HG02840 (cell line): ENCODE measurements at regions not wholly inside any gene's neighbourhood (a gene's known extent, or its start where the extent isn't known, plus 50 kb on each side); places are given as distances from the start of the nearest gene placed in this dataset.

Source experiments
- ATAC-seq: cut with Tn5 transposase; IDR thresholded peaks from one replicate; pipeline ENCODE4 v1.9.1; 2021; ENCODE audit warnings: mild to moderate bottlenecking, moderate library complexity, moderate number of reproducible peaks; ENCODE audit not compliant: unreplicated experiment, low FRiP score

DNA sequence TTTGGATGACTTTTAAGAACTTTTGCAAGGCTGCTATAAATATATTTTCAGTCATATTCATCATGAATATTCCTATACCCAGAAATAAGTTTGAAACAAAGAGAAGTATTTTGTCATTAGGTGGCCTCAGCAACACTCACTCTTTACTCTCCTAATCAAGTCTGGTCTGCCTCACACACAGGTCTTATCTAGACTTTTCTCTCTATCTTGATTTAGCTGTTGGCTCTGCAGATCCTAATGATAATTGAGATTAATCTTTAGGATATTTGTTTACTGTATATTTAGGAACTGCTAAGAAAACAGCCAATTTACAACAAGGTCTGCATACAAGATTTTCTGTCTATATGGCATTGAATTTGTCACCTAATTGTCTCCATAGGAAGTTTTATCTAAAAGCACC is 297.6 kb downstream of the PTEN start:
- no peak for ATAC-seq

DNA sequence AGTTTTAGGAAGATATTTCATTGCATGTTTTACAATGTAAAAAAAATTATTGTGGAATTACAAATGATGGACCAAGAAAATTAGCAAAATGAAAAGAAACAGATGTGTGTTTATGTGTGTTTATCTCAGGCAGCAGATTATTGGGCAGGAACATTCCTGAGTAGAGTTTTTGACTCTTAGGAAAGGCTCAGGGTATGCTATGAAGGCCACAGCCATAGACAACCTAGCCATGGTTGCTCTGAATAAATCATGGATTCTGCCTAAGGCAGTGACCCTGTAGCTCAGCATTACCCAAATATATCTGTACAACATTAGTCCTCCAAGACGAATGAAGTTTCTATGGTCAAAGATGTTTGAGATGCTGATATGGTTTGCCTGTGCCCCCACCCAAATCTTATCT is 298.3 kb downstream of the PTEN start:
- no peak for ATAC-seq

DNA sequence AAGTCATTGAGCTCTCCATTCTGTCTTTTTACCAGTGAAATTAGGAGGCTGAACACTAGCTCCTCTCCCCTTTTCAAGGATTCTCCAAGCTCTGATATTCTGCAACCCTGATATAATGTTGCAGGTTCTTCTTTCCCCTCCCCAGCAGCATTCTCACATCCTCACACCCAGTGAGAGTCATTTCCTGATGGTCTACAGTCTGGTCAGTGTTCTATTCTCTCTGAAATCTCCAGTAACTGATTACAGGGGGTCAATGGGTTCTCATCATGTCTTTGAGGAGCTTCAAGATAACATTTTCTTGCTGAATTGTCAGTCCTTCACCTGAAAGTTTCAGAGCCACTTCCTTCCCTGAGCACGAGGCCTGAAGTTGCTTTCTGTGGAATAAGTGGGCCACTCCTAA is 299.4 kb downstream of the PTEN start:
- ATAC-seq = no peak

DNA sequence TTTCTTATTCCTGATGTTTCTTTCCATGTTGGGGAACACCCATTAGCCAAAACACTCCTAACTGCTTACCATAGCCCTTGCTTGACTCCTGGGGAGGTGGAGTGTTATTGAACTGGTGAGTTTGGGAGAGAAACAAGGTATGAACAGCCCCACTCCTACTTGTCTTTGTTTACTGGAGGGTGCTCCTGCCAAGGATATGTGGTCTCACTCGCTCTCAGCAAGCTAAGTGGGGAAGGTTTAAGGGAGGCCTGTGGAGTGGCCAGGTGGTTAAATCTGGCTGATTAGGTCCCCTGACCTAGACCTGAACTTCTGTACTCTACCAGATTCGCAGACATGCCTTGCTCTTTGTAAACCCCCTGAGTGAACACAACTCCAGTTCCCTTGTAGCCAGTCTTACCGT is 300.1 kb downstream of the PTEN start:
- no peak for ATAC-seq

DNA sequence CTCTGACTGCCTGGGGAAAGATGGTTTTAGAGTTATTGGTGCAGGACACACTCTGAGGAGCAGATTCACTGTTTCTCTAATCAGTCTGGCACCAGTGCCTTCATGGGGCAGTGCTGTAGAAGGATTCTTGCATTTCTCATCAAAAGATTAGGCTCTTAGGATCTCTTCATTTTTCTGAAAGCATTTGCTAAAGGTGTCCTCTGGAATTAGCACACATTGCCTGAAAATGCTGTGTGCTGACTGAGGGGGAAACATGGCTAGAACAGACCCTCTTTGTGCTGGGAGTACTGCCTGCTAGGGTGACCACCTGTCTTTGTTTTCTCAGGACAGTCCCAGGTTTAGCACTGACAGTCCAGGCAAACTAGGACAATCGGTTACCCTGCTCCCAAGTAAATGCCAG is 301.0 kb downstream of the PTEN start:
- no peak for ATAC-seq

DNA sequence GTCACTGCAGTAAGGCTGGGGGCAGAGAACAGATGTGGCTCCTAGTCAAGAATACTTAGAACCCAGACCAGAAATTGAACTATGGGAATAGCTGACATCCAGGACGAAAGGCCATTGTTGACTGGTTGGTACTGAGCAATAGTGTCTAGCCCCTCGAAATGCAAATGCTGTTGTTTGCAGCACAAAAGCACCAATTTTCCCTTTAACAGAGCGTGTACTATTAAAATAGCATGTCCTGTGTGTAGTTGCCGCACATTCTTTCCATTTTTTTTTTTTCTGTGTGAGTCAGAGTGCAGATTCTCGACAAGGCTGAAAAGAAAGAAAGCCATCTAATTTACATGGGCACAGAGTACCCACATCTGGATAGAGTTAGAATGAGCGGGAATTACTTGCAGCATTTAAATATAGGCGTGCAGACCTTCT is 302.4 kb downstream of the PTEN start:
- no peak for ATAC-seq

DNA sequence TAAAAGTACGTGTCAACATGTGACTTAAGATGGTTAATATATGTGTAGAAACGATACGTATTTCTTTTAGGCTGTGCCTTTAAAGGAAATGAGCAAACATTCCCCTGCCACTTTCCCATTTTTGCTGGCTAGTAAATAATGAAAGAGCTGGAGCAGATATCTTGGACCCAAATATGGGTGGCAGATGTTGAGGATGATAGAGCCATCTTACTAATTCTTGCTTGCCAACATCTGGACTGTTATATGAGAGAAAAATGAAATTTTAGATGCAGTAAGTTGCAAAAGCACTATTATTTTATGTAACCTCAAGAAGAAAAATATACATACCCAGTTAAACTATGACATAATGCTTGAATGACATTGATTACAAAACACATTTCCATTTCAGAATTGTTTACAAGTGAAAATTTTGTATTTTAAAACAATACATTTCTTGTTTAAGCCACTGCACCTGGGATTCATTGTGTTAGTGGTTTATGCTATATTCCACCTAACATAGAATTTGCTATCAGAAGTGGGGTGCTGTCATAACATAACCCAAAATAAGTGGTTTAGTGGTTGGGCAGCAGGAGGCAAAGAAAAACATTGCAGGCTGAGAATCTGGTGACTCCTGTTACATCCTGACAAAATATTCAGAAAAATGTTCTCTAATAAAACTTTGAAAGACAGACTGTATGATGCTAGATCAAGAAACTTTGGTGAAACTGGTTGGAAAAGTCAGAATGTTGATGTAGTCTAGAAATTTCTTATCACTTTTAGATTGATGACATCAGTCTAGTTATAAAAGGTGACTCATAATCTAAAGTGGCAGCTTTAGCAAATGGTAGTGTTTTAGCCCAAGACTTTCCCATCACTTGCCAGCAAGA is 305.0 kb downstream of the PTEN start:
- ATAC-seq = no peak

DNA sequence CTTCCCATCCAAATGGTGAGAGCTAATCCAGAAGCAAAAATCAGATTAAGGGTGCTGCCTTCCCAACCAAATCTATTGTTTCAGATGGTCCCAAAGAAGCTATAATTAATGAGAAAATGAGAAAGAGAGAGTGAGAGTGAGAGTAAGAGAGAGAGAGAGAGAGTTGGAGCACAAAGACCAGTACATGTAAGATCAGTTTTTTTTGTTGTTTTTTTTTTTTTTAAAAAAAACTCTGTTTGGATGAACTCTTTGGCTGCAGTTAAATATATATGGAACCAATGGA is 305.6 kb downstream of the PTEN start:
- no peak for ATAC-seq

DNA sequence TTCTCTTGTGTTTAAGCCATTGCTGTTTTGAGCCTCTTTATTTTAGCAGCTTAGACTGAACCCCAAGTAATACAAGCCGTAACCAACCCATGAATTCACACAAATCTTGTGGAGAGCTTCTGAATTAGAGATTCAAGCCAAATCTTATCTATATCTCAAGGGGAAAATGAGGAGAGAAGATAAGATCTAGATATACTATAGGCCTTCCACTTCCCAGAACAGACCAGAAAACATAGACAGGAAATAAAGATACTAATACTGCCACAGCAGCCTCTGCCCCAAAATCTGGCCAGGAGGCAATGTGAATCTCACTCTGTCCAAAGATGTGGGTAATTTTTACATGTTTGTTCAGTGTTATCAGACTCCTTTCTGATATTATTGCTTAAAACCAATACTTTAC is 307.2 kb downstream of the PTEN start:
- ATAC-seq = no peak

DNA sequence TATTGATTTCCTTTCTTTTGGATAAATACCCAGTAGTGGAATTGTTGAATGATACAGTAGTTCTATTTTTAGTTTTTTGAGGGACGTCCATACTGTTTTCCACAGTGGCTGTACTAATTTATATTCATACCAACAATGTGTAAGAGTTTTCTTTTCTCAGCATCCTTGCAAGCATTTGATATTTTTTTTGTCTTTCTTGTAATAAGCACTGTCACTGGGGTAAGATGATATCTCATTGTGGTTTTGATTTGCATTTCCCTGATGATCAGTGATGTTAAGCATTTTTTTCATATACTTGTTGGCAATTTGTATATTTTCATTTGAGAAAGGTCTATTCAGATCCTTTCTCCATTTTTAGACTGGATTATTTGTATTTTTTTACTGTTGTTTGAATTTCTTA is 308.7 kb downstream of the PTEN start:
- ATAC-seq = no peak

DNA sequence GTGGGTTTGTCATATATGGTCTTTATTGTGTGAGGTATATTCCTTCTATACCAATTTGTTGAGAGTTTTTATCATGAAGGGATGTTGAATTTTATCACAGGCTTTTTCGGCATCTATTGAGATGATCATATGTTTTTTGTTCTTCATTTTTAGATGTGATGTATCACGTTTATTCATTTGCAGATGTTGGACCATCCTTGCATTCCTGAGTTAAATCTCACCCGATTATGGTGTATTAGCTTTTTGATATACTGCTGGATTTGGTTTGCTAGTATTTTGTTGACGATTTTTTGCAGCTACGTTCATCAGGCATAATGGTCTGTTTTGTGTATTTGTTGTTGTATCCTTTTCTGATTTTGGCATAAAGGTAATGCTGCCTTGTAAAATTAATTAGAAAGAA is 311.0 kb downstream of the PTEN start:
- ATAC-seq = no peak

DNA sequence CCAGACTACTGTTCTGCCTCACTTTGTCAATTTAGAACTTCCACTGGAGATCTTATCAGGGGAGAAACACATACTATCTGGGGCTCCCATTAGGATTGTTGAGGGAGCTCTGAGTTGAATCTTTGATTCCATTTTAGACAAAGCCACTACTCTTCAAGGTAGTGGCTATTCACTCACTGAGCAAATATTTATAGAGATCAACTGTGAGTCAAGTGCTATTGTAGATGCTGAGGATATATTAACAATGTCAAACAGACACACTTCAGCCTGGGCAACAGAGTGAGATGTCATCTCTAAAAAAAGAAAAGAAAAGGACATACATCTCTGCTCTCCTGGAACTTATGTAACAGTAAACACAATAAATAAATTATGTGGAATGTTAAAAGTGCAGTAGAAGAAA is 315.3 kb downstream of the PTEN start:
- no peak for ATAC-seq

DNA sequence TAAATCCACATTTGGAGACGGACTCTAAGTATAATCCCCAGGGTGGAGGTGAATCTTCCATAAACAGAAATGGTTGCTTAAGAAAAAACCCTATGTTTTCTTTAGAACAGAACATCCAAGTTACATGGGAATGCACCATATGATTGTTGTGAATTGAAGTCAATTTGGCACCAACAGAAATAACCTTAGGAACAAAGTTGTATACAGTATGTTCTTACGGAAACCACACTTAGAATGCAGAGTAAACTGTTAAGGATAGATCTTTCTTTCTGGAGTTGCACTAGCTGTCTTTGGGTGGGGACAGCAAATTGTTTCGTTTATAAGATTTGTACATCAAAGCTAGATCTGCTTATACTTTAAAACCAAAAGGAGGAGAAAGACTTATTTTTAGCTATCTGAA is 316.4 kb downstream of the PTEN start:
- no peak for ATAC-seq

DNA sequence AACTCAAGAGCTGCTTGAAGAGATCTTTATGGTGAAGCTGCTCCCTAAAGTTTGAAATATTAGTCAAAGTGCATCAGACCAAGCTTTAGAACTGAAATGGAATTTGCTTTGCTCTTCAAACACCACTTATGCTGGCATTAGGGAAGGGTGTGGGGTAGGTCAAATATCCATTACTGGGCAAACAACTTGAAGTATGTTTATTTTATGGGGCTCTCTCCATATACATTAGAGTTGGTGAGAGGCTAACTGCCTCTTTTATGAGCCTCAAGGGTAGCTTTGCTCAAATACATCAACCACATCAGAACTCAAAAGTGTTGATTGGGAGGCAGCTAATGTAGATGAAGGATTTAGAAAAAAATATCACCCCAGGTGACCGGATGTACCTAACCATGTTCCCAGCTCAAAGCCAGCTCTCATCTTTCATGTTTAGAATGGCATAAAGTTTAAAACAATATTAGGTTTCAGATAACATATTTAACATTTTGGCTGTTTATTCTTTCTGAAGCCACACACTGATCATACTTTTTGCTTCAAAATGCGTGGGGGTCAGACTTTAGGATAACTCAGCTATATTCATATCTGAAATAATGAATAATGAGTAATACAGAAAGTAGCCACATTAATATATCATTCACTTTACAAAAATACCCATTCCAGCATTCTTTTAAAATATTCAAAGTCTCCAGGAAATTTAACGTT is 318.6 kb downstream of the PTEN start:
- ATAC-seq = no peak

DNA sequence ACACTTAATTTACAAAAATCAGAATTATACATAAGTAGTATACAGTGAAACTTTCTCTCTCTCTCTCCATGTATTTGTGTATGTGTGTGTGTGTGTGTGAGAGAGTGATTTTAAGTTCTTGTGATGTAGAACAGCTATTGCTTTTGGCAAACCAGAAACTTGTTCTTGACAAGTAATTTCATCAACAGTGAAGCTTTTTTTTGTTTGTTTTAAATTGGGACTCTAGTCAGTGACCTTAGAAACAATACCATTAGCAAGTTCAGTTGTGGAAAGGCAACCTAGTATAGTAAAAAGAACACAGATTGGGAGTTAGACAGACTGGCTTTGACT is 319.1 kb downstream of the PTEN start:
- no peak for ATAC-seq

DNA sequence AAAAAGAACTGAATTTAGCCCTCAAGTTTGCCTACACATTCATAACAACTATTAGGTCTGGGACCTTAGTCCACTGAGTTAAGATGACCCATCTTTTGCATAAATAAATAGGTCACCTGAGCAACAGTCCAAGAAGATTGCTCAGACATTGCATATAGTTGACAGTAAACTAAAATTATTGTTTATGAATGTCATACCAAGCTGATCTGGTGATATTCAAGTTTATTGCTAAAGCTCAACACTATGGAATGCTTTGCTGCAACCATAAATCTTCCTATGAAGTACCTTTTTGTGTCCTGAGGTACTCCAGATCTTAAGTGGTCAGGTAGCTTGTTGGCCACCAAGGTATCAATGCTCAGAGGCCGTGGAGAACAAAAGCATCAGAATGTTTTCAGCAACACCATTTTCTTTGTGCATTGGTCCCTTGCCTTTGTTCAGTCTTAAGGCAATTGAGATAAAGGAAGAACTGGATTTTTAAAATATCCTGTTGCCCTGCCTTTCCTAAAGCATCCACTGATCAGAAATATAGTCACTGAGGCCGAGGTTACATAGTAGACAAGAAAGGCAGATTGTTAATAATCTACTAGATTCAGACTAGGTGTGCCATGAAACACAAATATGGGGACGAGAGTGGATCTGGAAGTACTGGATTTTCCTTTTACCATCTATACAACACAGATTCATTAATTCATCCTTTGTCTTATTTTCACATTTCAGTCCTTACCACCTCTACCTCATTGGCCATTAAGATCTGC is 321.3 kb downstream of the PTEN start:
- ATAC-seq = no peak

DNA sequence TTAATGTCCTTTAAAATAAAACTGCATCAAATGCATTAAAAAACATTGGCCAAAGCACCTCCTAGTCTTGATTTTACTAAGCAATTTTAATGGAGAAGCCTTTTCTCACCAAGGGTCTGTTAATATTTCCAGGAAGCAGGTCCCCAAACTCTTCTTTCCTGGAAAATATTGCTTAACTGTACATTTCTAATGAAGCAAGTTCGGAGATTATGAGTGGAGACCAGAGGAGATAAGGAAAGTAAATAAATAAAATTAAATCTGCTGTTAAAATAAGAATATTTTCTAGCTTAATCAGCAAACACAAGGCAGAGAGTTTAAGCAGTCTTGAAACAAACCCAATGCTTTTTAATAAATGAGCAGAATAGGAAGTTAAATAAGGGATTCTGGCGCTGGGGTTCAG is 322.4 kb downstream of the PTEN start:
- ATAC-seq = no peak

DNA sequence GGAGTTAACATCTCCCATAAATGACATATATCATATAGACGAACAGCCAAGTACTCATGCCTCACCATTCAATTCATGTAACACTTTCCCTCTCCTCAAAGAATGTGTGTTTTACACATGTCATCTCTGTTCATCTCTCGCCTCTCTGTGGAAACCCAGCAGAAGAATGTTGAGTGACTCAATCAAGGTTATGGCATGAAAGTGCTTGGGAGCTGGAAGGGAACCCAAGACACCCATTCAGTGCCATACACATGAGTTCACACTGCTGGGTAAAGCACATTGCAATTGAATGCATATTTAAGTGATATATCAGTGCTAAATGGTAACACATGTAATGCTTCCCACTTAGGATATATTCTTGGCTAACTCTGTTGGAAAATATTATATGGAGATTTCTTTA is 322.9 kb downstream of the PTEN start:
- no peak for ATAC-seq

DNA sequence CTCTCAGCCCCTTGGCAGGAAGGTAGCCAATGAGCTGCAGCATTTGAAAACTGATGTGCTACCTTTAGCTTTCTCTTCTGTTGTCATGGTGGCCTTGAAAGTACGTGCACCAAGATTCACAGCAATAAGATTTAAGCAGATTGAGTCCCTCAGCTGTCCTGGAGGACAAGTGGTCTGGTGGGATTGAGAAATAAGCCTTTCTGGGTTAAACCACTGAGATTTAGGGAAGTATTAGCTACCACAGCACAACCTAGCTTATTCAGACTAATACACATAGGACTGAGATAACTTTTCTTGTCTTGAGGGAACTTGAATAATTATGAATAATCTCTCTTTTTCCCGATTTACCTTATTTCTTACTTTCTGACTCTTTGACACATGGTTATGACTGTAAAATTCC is 324.0 kb downstream of the PTEN start:
- no peak for ATAC-seq

DNA sequence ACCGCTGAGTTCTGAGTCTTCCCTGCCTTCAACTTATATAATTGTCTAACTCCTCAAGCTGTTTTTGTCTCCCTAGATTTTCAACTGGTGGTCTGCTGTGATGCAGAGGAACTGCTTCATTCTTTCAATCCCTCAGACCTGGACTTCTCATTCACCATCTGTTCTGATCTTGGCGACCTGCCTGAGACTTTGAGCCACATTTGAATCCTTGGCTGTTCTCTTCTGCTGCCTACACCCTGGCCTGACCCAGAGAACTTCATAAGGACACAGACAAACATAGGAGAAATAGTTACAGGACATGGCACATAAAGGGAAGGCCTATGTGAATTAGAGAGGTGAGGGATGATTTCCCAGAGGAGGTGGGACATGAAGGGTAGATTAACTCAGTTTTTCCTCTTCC is 326.7 kb downstream of the PTEN start:
- no peak for ATAC-seq

DNA sequence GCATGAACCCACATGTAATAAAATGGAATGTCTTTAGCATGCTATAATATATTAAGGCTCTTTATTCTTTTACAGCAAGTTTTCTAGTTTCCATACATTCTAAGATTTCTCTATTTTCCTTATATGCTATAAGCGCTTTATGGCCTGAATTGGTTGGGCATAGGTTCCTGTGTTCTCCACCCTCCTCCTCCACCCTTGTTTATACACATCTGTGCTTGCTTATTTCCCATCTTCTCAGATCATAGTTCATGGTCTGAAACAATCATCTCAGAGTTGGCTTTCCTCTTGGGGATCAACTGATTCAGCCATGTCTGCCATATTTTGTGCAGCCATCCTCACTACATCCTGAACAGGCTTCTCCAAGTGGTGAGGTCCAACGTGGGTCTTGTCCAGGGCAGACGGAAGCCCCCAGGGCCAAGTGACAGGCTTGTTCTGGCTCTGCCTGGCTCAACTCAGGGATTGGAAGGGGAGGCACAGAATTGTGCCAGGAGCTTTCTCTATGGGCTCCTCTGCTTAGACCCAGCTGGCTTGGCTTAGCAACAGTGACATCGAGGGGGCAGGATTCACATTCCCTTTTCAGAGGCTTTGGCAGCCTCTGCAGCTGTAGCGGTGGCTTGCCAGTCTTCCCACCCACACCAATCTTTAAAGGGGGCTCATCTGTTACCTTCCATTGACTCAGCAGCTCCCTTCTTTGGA is 327.3 kb downstream of the PTEN start:
- no peak for ATAC-seq
